ENCODE measurements at regions not wholly inside any gene's neighbourhood (a gene's known extent, or its start where the extent isn't known, plus 50 kb on each side); places are given as distances from the start of the nearest gene placed in this dataset.

DNA sequence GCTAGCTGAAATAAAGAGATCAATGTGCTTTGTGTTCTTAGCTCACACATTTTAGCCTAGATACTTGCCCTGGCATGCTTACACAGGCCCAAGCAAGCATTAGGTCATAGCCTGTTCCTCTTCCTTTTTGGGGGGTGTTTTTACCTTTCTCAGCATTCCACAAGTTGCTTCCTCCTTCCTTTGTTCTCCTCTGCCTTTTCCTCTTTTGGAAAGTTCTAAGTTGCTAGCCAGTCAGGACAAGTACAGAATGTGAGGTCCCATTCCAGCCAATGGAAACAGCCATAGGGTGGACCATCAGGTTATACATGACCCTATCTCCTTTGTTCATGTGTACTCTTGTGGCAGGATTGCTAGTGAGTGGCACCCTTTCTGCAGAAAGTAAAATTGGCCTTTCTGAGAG, 154.9 kb downstream of the RASSF9 start:
- no peak for DNase-seq (ENCODE audit: low read depth)

DNA sequence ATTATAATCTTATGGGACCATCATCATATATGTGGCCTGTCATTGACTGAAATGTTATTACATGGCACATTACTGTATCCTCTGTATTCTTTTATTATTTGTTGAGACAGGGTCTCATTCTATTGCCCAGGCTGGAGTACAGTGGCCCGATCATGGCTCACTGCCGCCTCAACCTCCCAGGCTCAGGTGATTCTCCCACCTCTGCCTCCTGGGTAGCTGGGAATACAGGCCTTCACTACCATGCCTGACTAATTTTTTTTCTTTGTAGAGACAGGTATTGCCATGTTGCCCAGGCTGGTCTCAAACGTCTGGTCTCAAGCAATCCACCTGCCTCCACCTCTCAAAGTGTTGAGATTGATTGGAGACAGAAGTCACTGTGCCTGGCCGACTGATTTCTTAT, 153.2 kb downstream of the RASSF9 start:
- DNase-seq (ENCODE audit: low read depth) = no peak

DNA sequence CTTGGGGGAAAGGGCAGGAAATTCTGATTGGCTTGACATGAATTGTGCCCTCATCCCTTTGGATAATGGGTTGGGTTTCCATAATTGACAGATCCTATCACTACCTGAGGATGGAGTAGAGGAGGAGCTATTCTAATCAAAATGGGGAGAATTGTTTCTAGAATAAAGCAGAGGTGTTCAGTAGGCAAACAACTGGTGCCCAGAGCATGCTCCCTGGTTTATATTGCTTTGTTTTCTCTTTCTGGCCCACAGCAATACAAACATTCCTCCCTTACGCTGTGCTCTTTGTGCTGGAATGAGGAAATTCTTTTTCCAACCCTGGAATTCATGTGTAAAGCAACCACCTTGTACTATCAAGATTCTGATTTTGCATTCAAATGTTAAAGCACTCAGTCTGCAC, 147.4 kb downstream of the RASSF9 start:
- no peak for DNase-seq (ENCODE audit: low read depth)

DNA sequence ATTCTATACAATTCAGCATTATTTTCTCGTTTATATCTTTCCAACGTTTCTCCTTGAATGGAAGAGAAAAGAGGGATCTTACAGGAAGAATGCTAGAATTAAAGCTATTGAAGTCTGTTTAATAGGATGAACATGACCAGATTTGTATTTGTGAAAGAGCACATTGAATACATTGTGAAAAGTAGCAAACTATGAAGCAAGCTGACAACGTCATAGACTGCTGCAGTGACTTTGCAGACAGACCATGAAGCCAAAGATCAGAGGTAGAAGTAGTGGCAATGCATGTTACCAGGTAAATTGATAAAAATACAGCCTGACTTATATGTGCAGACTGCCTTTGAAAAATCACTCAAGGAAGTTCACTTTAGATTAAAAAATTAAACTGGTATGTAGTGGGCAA, 146.1 kb downstream of the RASSF9 start:
- no peak for DNase-seq (ENCODE audit: low read depth)

DNA sequence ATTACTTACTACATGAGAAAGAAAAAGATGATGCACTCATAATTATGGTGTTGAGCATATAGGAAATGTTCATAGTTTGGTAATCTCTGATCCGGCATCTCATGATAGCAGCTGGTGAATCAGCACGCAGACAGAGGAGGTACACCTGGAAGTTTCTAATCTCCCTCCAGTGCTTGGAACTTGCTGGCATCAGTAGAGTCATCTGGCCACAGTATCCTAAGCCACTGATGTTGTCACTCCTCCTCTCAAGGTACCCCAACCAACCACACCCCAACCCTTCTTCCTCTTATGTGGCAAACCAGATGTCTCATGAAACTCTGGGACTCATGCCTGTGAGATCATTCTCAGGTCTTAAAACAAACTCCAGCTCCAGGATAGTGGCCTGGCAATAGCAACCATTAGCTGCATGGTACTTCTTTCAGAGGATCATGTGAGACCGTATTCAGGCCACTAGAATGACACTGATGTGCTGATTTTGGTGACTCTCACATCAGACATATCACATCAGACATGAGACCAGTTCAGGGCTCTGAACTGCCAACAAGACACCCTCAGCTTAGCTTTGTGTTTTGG, 143.0 kb downstream of the RASSF9 start:
- DNase-seq (ENCODE audit: low read depth) = no peak

DNA sequence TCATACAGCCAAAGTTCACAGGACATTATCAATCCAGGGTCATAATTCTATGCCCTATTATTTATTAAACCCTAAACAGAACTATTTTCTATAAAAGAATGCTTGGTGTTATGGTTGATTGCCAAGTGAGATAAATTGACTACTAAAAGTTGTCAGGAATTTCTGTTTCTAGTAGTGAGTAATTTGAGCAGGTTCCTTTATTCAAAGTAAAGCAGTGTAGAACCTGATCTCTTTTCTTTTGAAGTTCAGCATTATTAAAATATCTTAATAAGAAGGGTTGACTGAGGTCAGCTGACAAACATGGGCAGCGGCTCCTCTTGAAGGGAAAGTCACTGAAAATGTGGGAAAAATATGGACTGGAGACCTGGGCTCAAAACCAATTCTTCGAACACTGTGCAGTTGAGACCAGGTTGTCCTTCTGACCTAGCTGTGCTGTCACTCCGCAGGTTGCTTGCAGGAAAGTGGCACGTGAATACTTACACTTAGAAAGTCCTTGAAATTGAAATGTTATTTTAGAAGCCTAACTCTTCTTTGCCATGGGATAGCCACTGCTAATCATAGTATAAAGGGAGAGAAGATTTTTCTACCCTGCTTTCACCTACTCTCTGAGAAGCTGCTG, 141.0 kb downstream of the RASSF9 start:
- no peak for DNase-seq (ENCODE audit: low read depth)

DNA sequence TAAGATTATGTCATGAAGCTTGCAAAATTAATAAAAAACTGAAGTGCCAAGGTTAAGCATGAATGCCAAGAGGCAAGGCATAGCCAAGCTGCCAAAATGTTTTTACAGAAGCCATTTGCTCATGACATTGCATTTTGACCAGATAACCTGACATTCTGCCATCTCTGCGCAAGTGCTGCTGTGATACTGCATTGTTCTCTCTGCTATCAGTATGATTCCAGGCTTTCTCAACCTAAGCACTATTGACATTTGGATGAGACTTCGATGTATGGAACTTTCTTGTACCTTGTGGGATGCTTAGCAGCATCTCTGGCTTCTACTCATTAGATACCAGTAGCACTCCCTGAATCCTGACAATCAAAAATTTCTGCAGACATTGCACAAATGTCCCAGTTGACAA, 139.2 kb downstream of the RASSF9 start:
- no peak for DNase-seq (ENCODE audit: low read depth)

DNA sequence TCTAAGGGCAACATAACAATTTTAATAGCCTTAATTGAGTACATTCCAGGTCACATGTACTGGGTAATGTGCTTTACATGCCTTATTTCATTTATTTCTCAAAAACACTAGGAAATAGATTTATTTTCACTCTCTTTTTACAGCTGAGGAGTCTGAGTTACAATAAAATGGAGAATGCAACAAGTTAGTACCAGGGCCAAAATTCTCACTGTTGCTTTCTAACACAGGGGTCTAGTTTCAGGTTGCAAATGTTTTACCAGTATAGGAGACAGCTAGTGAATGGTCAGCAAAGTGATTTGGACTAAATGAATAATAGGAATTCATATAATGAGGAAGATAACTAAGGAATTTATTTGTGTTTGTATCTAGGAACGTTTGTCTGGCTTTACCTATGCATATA, 137.3 kb downstream of the RASSF9 start:
- no peak for DNase-seq (ENCODE audit: low read depth)

DNA sequence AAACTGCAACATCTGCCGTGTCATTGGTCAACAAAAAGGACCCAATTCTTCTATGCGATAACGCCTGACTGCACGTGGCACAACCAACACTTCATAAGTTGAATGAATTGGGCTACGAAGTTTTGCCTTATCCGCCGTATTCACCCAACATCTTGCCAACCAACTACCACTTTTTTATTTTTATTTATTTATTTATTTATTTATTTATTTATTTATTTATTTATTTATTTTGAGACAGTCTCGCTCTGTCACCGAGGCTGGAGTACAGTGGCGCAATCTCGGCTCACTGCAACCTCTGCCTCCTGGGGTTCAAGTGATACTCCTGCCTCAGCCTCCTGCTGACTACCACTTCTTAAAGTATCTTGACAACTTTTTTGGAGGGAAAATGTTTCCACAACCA, 127.4 kb downstream of the RASSF9 start:
- no peak for DNase-seq (ENCODE audit: low read depth)

DNA sequence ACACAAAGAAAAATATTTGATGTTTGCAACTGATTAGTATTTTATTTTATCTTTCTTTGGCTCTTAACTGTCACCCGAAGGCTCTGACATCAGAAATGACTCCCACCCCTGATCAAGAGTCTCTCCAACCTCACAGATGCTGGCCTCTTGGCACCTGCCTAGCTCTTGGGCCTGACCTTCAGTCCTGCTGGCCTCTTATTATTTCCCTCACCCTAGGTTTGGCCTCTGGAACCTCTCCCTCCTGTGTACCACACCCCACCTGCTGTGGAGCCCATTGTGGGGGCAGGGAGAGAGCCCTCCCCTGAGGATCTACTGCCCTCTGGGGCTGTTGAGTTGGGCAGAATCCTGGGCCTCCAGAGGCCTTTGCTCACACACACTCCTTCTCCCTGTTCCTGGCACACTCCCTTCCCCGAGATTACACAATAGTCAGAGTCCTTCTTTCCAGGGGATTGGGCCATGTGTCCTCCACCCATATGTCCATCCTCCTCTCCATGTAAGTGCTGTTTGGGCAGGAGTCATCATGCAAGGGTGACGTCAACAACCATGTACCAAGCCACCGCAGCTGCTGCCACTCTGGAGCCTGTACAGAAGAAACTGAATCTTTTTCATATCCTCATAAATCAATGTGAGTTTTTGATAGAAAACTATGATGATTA, 124.3 kb downstream of the RASSF9 start:
- no peak for DNase-seq (ENCODE audit: low read depth)

DNA sequence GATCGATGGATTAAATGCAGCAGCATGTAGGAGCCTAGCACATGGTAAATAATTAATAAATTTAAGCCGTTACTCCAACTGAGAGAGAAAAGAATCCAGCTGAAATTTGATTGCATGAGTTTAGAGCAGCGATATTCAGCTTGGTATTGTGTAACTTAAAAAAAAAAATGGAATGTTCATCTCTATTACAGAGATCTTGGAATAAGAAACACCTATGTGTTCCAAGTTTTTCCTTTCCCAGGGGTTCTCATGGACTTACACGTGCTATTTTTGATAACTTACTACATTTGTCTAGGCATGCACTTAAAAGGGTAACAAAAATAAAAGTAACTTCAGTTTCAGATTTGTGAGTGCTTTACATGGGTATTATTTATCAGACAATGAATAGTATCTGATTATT, 122.8 kb downstream of the RASSF9 start:
- DNase-seq (ENCODE audit: low read depth) = peak; percentile 73

DNA sequence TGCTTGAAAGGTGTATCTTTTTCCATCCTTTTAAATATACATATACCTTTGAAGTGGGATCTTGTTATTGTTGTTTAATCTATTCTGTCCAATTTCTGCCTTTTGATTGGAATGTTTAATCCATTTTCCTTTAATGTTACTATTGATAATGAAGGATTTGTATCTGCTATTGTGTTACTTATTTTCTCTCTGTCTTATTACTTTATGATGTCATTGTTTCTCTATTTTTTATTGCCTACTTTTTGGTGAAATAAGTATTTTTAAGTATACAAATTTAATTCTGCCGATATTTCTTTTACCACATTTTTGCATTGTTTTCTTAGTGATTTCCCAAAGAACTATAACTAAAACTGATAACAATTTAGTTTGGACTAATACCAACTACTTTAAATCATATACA, 121.8 kb downstream of the RASSF9 start:
- no peak for DNase-seq (ENCODE audit: low read depth)

DNA sequence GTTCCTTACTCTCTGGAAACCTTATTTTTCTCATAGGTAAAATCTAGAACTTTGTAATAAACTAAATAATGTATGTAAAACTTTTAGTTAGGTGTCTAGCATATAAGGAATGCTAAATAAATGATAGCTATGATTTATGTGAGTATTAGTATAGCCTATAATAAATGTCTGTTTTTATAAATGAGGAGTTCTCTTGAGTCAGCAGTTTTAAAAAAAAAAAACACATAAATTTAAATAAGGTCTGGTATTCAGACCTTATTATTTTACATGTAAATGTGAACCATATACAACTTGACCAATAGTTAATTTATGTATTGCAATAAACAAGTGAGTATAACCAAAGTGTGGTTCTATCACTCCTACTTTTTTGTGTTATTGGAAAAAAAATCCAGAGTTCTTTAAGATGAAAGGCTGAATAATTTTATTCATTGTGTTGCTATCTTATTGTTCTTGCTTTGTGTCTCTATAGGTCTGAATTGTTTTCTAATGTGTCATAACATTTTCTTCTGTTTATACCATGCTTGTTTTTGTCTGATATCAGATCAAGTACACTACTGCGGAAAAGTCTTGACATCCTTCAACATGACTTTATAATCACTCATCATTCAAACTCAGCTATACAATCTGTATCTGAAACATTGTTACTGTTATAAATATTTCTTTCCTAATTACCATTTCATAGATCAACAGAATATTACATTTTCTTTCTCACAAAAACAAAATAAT, 115.7 kb downstream of the RASSF9 start:
- DNase-seq (ENCODE audit: low read depth) = no peak

DNA sequence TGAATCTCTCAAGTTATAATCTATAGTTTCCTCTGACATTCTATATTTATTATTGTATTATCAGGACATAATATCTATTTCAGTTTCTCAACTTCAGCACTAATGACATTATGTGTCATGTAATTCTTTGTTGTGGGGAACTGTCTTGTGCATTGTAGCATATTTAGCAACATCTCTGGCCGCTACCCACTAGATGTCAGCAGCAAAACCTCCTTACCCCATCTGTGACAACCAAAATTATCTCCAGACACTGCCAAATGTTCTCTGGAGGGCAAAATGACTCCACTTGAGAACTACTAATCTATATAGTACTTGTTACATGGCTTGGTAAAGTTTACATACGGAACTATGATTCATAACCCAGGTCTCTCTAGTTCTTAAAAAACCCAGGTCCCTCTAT, 110.2 kb downstream of the RASSF9 start:
- no peak for DNase-seq (ENCODE audit: low read depth)

DNA sequence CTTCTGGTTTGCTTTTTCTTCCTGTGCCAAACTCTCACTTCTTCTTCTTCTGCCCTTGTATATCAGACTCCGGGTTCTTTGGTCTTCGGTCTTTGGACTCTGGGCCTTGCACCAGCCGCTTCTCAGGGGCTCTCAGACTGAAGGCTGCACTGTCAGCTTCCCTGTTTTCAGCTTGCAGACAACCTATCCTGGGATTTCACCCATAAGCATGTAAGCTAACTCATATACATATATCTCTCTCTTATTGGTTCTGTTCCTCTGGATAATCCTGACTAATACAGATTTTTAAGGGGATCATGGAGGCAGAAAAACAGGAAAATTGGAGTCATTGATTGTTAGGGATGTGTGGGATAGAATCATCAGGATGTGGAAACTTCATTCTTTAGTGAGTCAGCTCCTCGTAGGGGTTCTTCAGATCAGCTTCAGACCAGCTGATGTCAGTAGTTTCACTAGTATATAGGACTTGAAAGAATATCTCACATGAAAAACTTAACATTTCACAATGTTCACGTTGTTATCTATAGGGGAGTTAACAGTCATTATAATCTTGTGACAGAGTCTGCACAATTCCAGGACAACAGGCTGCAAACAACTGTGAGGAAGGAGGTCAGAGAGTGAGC, 102.9 kb downstream of the RASSF9 start:
- DNase-seq (ENCODE audit: low read depth) = no peak

DNA sequence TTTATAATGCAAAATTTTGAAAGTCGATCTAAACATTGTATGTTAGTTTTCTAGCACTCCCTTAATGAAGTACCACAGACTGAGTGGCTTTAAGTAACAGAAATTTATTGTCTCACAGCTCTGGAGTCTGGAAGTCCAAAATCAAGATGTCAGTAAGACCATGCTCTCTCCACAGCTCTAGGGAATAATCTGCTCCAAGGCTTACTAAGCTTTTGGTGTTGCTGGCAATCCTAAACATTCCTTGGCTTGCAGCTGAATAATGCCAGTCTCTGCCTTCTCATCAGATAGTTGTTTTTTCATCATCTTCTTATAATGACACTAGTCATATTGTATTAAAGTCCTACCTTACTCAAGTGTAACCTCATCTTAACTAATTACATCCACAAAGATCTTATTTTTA, 102.2 kb downstream of the RASSF9 start:
- DNase-seq (ENCODE audit: low read depth) = no peak

DNA sequence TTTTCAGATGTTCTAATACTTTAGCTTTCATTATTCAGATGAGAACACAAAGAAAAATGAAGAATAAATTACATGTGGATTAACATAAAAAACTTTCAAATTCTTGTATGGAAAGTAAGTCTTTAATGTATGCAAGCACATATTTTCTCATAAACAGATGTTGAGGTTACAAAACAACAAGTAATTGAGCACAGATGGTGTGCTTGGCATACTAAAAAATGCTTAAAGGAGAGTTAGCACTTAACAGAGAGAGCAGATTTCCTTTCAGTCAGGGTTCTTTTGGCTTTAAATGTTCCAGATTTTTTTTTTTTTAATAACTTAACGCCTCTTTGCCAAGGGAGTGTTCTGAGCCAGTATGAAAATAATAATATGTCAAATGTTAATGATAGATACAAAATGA, 96.0 kb downstream of the RASSF9 start:
- peak; percentile 57 for DNase-seq (ENCODE audit: low read depth)

DNA sequence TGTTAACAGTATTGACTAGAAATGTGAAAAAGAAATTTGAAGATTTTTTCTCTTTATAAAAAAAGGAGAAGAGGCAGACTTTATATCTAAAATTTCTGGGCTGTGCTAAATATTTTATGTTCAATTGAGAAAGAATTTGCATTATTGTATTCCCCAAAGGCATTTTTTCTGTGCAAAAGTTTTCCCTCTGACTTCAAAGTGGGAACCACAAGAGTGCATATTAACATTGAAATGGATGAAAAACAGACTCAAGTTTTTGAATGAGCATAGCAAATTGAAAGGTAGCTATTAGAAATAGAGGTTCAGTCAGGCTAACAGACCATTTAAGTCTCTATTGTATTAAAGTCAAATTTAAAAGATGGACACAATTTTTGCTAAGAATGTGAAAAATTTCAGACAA, 95.2 kb downstream of the RASSF9 start:
- DNase-seq (ENCODE audit: low read depth) = no peak

DNA sequence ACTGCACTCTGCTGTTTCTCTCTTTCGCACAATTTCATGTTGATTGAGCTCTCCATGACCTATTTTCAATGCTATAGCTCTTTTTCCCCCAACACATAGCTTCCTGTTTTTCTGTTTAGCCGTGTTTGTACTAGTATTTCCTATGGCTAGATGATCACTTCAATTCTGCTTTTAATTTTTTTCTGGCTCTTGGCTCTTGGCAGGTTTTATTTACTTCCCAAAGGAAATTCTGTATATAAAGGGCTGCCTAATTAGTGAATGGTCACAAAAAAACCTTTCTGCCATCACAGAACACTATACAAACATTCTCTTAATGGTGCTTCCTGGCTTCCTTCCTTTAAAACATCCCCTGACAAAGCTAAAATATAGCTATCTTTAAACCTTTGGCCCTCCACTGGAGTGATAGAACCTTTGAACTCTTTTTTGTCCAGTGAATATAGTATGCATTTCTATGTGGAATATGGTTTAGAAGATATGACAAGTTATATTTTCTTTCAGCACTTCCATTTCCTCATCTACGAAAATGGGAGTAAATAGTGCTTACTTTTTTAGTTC, 88.2 kb downstream of the RASSF9 start:
- DNase-seq (ENCODE audit: low read depth) = no peak

All from forelimb muscle (tissue), 1 donor.